Hepatocyte (in vitro differentiated cells): ENCODE measurements at regions not wholly inside any gene's neighbourhood (a gene's known extent, or its start where the extent isn't known, plus 50 kb on each side); places are given as distances from the start of the nearest gene placed in this dataset.

Experiments used
- EZH2 ChIP-seq: fragments of 200-600 bp; sonication (generic); IDR thresholded peaks from 2 replicates; pipeline ENCODE4 v1.6.1; 2016; ENCODE audit warnings: antibody characterized with exemption, mild to moderate bottlenecking, borderline replicate concordance
- EZH2phosphoT487 ChIP-seq: fragments of 200-600 bp; sonication (generic); IDR thresholded peaks from one replicate; pipeline ENCODE4 v1.6.1; 2018; ENCODE audit warnings: antibody characterized with exemption, mild to moderate bottlenecking, low read depth, moderate library complexity; ENCODE audit not compliant: unreplicated experiment, severe bottlenecking
- TF ChIP-seq, protein P1 (sequence below): fragments of 200-600 bp; sonication (generic); IDR thresholded peaks from 2 replicates; pipeline ENCODE4 v1.5.1; 2016; ENCODE audit warnings: antibody characterized with exemption, mild to moderate bottlenecking; ENCODE audit not compliant: poor library complexity

- TF ChIP-seq, protein P1, sequence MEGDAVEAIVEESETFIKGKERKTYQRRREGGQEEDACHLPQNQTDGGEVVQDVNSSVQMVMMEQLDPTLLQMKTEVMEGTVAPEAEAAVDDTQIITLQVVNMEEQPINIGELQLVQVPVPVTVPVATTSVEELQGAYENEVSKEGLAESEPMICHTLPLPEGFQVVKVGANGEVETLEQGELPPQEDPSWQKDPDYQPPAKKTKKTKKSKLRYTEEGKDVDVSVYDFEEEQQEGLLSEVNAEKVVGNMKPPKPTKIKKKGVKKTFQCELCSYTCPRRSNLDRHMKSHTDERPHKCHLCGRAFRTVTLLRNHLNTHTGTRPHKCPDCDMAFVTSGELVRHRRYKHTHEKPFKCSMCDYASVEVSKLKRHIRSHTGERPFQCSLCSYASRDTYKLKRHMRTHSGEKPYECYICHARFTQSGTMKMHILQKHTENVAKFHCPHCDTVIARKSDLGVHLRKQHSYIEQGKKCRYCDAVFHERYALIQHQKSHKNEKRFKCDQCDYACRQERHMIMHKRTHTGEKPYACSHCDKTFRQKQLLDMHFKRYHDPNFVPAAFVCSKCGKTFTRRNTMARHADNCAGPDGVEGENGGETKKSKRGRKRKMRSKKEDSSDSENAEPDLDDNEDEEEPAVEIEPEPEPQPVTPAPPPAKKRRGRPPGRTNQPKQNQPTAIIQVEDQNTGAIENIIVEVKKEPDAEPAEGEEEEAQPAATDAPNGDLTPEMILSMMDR: no peak
- no peak for TF ChIP-seq EZH2
- TF ChIP-seq EZH2phosphoT487: no peak
These were observed 914.0 kb upstream of the FBXO33 start for GRCh38 chr14:40346275-40346674.
